Smooth muscle cell (in vitro differentiated cells): ENCODE measurements at regions not wholly inside any gene's neighbourhood (a gene's known extent, or its start where the extent isn't known, plus 50 kb on each side); places are given as distances from the start of the nearest gene placed in this dataset.

Source experiments
- DNase-seq: peaks from one replicate; lab custom pipeline; 2025; ENCODE audit not compliant: unreplicated experiment; lab: John Stamatoyannopoulos, UW
- H2AFZ ChIP-seq: fragments of 200-600 bp; sonication (generic); 2 replicates; pipeline ENCODE4 v1.6.0; 2016; ENCODE audit warnings: antibody characterized with exemption, low read depth, mild to moderate bottlenecking
- H3F3A ChIP-seq: fragments of 200-600 bp; sonication (generic); 2 replicates; pipeline ENCODE4 v1.6.0; 2017; ENCODE audit warnings: antibody characterized with exemption, low read depth
- H3K27ac ChIP-seq: fragments of 200-600 bp; sonication (generic); 2 replicates; pipeline ENCODE4 v1.5.1; 2016; ENCODE audit warnings: low read depth, mild to moderate bottlenecking
- H3K27me3 ChIP-seq: fragments of 200-600 bp; sonication (generic); 2 replicates; pipeline ENCODE4 v1.6.1; 2016; ENCODE audit warnings: low read depth, mild to moderate bottlenecking
- H3K36me3 ChIP-seq: fragments of 200-600 bp; sonication (generic); 2 replicates; pipeline ENCODE4 v1.5.1; 2016; ENCODE audit warnings: low read depth
- H3K4me1 ChIP-seq: fragments of 200-600 bp; sonication (generic); 2 replicates; pipeline ENCODE4 v1.5.1; 2016; ENCODE audit warnings: low read depth
- H3K4me2 ChIP-seq: fragments of 200-600 bp; sonication (generic); 2 replicates; pipeline ENCODE4 v1.6.0; 2016; ENCODE audit warnings: mild to moderate bottlenecking
- H3K4me3 ChIP-seq: fragments of 200-600 bp; sonication (generic); 2 replicates; pipeline ENCODE4 v1.5.1; 2016; ENCODE audit warnings: mild to moderate bottlenecking
- H3K79me2 ChIP-seq: fragments of 200-600 bp; sonication (generic); 2 replicates; pipeline ENCODE4 v1.6.0; 2016; ENCODE audit warnings: low read depth, mild to moderate bottlenecking
- H3K9ac ChIP-seq: fragments of 200-600 bp; sonication (generic); 2 replicates; pipeline ENCODE4 v1.6.0; 2016; ENCODE audit warnings: low read depth
- H3K9me3 ChIP-seq: fragments of 200-600 bp; sonication (generic); replicated peaks from 2 replicates; pipeline ENCODE4 v1.5.1; 2016; ENCODE audit warnings: low read depth
- H4K20me1 ChIP-seq: fragments of 200-600 bp; sonication (generic); 2 replicates; pipeline ENCODE4 v1.6.0; 2016; ENCODE audit warnings: low read depth
- WGBS: methylation state at CpG from one replicate; pipeline ENCODE4 v1.1.7; 2016; ENCODE audit warnings: low lambda C conversion rate; 5-methylcytosine and 5-hydroxymethylcytosine counted together
- TF ChIP-seq, protein P1 (sequence below): fragments of 200-600 bp; sonication (generic); IDR thresholded peaks from 2 replicates; pipeline ENCODE4 v1.5.1; 2017; ENCODE audit warnings: borderline replicate concordance, mild to moderate bottlenecking, antibody characterized with exemption; ENCODE audit not compliant: insufficient read depth, poor library complexity, severe bottlenecking

DNA sequence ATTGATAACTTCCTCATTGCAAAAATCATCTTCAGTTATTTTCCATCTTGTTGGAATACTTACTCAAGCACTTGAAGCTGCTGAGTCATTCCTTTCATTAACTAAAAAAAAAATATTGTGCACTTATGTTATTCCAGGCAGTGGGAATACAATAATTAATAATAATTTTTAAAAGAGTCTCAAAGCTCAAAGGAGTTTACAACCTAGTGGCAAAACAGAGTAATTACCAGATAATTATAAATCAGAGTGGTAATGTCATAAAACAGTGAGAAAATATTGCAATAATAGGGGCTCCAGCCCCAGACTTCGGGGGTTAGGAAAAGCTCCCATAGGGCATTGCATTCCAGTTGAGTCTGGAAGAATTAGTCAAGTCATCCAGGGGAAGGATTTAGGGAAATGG is 79.6 kb downstream of the DDX53 start:
- no peak overlapping the region for H3K9ac ChIP-seq
- no peak for DNase-seq
- H3K9me3 ChIP-seq: no peaks in the 10 kb centered on the region
- 78% methylated on average over 1 of the region's 1 CpG for WGBS
- no peaks in the 10 kb centered on the region for H3K79me2 ChIP-seq
- H2AFZ ChIP-seq: no peak overlapping the region
- no peaks in the 10 kb centered on the region for H3K36me3 ChIP-seq
- no peak overlapping the region for H3K4me3 ChIP-seq
- H4K20me1 ChIP-seq: no peaks in the 10 kb centered on the region
- H3K27me3 ChIP-seq: no peaks in the 10 kb centered on the region
- no peaks in the 10 kb centered on the region for H3F3A ChIP-seq
- H3K4me1 ChIP-seq: no peaks in the 10 kb centered on the region
- TF ChIP-seq, protein P1, sequence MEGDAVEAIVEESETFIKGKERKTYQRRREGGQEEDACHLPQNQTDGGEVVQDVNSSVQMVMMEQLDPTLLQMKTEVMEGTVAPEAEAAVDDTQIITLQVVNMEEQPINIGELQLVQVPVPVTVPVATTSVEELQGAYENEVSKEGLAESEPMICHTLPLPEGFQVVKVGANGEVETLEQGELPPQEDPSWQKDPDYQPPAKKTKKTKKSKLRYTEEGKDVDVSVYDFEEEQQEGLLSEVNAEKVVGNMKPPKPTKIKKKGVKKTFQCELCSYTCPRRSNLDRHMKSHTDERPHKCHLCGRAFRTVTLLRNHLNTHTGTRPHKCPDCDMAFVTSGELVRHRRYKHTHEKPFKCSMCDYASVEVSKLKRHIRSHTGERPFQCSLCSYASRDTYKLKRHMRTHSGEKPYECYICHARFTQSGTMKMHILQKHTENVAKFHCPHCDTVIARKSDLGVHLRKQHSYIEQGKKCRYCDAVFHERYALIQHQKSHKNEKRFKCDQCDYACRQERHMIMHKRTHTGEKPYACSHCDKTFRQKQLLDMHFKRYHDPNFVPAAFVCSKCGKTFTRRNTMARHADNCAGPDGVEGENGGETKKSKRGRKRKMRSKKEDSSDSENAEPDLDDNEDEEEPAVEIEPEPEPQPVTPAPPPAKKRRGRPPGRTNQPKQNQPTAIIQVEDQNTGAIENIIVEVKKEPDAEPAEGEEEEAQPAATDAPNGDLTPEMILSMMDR: peak; percentile 6
- no peak overlapping the region for H3K4me2 ChIP-seq
- H3K27ac ChIP-seq: no peak overlapping the region

DNA sequence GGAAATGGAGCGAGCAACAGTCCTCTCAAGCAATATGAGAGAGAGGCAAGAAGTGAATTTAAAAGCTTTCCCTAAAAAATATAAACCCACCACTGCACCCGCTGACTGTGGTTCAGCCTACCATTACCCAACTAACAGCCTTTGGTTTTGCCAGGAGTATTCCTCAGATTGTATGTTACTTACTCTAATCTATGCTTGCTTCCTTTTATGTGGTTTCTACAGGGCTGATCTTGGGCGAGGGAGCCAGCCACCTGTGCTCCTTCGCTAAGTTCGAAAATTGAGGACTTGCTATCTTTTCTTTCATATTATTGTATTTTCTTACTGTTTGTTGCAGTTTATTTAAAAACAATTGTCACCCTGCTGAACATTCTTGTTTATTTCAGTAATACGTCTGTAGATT is 101.1 kb downstream of the DDX53 start:
- Histone ChIP-seq H3F3A (no peaks in the 10 kb centered on the region), H3K9ac (no peak overlapping the region), H3K27me3 (no peaks in the 10 kb centered on the region), H3K4me2 (no peak overlapping the region), H3K4me1 (no peaks in the 10 kb centered on the region), H3K79me2 (no peaks in the 10 kb centered on the region), H4K20me1 (no peaks in the 10 kb centered on the region), H3K9me3 (no peaks in the 10 kb centered on the region), H3K4me3 (no peak overlapping the region), H3K27ac (no peak overlapping the region), H2AFZ (no peak overlapping the region), H3K36me3 (no peaks in the 10 kb centered on the region)
- no peak for DNase-seq
- TF ChIP-seq, protein P1: no peak
- WGBS: 89% methylated on average over 6 of the region's 6 CpGs

DNA sequence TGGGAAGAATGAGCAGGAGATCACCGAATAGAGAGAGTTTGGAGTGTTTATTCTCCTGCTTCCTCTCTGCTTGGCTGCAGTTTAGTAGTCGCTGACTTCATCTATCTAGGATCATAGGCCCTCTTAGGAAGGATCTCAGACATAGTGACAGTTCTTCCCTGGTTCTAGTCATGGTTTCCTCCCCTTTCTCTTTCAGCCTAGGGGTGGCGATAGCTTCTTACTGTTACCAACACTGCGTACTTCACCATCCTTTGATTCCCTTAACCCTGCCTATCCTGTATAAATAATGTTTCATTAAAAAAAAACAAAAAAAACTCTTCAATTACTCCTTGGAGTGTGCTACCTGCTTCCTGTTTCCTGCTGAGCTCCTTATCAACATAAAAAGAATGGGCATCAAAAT is 103.8 kb downstream of the DDX53 start:
- DNase-seq: no peak
- no peaks in the 10 kb centered on the region for H3K79me2 ChIP-seq
- no peaks in the 10 kb centered on the region for H3F3A ChIP-seq
- WGBS: 75% methylated on average over 4 of the region's 4 CpGs
- no peak overlapping the region for H3K4me3 ChIP-seq
- no peak overlapping the region for H3K27ac ChIP-seq
- H4K20me1 ChIP-seq: no peaks in the 10 kb centered on the region
- no peaks in the 10 kb centered on the region for H3K4me1 ChIP-seq
- no peaks in the 10 kb centered on the region for H3K36me3 ChIP-seq
- H3K27me3 ChIP-seq: no peaks in the 10 kb centered on the region
- H3K4me2 ChIP-seq: no peak overlapping the region
- H3K9ac ChIP-seq: no peak overlapping the region
- no peak overlapping the region for H2AFZ ChIP-seq
- TF ChIP-seq, protein P1: no peak
- H3K9me3 ChIP-seq: no peaks in the 10 kb centered on the region

DNA sequence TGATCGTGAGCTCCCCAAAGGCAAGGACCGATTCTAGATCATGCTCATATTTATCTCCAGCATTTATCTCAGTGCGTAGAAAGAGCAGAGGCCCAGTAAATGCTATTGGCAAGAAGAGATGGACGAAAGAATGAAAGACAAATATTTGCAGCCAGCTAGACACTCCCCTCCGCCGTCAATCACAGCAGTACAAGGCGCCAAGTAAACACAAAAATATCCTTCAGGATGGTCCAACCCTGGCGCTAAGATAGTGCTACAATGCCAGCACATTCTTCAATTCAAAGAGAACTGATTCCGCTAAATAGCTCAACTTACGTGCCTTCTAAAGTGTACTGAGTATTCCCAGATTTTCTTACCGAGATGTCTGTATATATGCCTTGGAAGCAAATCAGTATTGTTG is 114.5 kb downstream of the DDX53 start:
- Histone ChIP-seq H3F3A (no peaks in the 10 kb centered on the region), H3K27ac (no peak overlapping the region), H3K4me3 (no peak overlapping the region), H3K4me2 (no peak overlapping the region), H3K4me1 (no peaks in the 10 kb centered on the region), H3K36me3 (no peaks in the 10 kb centered on the region), H2AFZ (no peak overlapping the region), H3K9ac (no peak overlapping the region), H4K20me1 (no peaks in the 10 kb centered on the region), H3K9me3 (no peaks in the 10 kb centered on the region), H3K79me2 (no peaks in the 10 kb centered on the region), H3K27me3 (no peaks in the 10 kb centered on the region)
- no peak for DNase-seq
- TF ChIP-seq, protein P1: no peak
- 85% methylated on average over 11 of the region's 11 CpGs for WGBS
